B cell (primary cell): ENCODE measurements at regions not wholly inside any gene's neighbourhood (a gene's known extent, or its start where the extent isn't known, plus 50 kb on each side); places are given as distances from the start of the nearest gene placed in this dataset.

Experiments used
- EZH2 ChIP-seq: IDR thresholded peaks from 2 replicates; pipeline ENCODE4 v1.6.1; 2012; ENCODE audit warnings: borderline replicate concordance, low read depth, mild to moderate bottlenecking, moderate library complexity, low read length; ENCODE audit not compliant: insufficient read depth, poor library complexity, severe bottlenecking
- TF ChIP-seq, protein P1 (sequence below): fragments of 200-600 bp; IDR thresholded peaks from one replicate; pipeline ENCODE4 v1.8.0; 2022; ENCODE audit warnings: antibody characterized with exemption, mild to moderate bottlenecking

DNA sequence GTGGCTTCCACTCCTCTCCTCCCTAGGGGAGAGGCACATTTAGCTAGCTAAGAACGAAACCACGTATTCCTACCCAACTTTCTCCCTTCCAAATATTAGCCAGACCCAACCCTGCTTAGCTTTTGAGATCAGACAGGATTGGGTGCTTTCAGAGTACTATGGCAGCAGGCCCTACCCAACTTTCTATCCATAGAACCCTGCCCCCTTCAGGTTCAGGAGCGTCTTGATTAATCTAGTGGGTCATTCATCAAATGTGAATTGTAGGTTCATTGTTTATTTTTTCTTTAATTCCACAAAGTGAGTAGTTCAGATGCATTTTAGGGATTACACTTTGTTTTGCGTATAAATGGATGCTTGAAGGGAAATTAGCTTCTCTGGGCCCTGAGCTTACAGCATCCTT is 188.3 kb downstream of the MIB1 start:
- TF ChIP-seq, protein P1, sequence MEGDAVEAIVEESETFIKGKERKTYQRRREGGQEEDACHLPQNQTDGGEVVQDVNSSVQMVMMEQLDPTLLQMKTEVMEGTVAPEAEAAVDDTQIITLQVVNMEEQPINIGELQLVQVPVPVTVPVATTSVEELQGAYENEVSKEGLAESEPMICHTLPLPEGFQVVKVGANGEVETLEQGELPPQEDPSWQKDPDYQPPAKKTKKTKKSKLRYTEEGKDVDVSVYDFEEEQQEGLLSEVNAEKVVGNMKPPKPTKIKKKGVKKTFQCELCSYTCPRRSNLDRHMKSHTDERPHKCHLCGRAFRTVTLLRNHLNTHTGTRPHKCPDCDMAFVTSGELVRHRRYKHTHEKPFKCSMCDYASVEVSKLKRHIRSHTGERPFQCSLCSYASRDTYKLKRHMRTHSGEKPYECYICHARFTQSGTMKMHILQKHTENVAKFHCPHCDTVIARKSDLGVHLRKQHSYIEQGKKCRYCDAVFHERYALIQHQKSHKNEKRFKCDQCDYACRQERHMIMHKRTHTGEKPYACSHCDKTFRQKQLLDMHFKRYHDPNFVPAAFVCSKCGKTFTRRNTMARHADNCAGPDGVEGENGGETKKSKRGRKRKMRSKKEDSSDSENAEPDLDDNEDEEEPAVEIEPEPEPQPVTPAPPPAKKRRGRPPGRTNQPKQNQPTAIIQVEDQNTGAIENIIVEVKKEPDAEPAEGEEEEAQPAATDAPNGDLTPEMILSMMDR = no peak
- TF ChIP-seq EZH2 = no peak
